GM12873 (cell line): ENCODE measurements at regions not wholly inside any gene's neighbourhood (a gene's known extent, or its start where the extent isn't known, plus 50 kb on each side); places are given as distances from the start of the nearest gene placed in this dataset.

Source experiments
- CTCF ChIP-seq: IDR thresholded peaks from 2 replicates; pipeline ENCODE4 v1.5.1; 2012; ENCODE audit warnings: low read depth, mild to moderate bottlenecking, moderate library complexity, low read length, control low read depth; ENCODE audit not compliant: insufficient read depth; ENCODE audit errors: missing control alignments

DNA sequence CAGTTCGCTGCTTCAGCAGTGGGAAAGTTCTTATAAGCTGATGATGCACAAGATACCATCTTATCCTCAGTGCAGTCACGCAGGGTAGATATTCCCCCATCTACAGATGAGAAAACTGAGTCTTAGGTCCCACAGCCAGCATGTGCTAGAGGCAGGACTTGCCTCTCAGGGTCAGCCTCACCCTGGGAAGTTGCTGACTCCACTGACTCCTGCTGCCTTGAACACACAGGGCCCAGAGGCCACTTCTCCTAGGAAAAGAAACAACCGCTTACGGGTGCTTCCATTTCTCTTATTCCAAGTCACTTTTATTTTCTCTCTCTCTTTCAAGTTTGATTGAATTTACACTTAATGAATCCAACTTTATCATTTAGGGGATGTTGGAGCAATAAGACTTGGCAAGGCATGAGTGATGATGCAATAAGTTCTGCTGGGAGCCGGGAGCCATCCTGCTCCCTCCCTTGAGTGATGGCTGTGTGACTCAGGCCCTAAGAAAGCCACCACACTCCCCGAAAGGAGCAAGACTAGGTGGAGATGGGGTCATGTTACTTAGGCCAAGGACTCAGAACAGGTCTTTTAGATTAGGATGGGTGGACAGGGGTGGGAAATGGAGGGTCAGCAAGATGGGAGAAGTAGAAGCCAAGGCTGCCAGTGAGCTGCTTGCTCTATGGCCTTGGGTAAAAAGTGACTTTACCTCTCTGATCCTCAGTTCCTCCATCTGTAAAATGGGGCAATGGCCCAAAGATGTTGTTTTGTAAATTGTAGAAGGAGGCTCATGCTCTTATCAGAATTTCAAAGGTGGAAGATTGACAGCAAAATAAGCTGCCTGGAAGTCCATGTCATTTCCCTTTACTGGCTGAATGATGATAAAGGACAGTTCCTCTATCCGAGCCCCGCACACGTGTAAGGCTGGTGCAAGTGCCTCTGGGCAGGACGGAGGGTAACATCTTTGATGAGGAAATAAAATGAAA, 67.4 kb upstream of the ZNF618 start:
- TF ChIP-seq CTCF = no peak

DNA sequence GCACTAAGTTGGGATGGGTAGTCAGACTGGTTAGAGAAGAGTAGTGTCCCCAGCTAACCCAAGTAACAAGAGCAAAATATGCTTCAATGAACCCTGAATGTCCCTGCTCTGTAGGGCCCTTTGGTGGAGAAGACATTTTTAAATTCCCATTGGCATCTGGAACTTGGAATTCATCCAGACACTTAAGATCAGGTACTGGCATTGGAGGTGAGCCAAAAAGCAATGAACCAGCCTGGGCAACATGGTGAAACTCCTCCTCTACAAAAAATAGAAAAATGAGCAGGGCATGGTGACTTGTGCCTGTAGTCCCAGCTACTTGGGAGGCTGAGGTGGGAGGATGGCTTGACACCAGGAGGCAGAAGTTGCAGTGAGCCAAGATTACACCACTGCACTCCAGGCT, 58.9 kb upstream of the ZNF618 start:
- no peak for TF ChIP-seq CTCF

DNA sequence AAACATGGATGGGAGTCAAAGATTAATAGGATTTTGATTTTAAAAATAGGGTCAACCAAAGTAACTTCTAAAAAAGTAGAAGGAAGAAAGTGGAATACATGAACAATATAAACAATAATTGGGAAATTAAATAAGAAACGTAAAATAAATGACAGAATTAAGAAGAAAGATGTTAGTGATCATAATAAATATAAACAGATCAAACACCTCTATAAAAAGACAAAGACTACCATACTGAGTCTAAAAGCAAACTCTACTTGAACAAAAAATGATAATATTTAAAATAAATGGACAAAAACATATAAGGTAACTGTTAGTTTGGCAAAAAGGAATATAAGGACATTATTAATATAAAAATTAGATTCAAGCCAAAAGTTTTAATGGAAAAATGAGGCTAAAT, 57.7 kb upstream of the ZNF618 start:
- TF ChIP-seq CTCF = no peak

GRCh38 chr9:113822315-113822714, 53.8 kb upstream of the ZNF618 start:
- TF ChIP-seq CTCF = no peak

DNA sequence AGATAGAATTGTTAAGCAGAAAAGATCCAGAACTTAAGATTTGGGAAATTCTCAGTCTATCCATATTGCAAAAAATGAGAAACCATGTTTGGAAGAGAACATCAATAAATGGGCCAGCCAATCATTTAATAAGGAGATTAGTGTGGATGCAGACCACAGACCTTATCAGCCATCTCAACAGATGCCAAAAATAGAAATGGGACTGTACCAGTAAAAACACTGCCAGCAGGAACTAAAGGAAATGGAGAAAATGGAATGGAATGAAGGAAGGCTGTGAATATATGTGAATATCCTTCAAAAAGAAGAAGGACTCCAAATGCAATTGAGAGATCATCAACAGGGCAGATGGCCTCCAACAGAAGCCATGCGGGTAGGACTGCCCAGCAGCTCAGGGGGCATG, 52.7 kb upstream of the ZNF618 start:
- TF ChIP-seq CTCF = no peak
